GM12892 (cell line): ENCODE measurements at regions not wholly inside any gene's neighbourhood (a gene's known extent, or its start where the extent isn't known, plus 50 kb on each side); places are given as distances from the start of the nearest gene placed in this dataset.

Experiments used
- POLR2A ChIP-seq: IDR thresholded peaks from 2 replicates; pipeline ENCODE4 v1.6.1; 2011; ENCODE audit warnings: low read depth, low read length, control low read depth
- TAF1 ChIP-seq: IDR thresholded peaks from 2 replicates; pipeline ENCODE4 v1.6.1; 2011; ENCODE audit warnings: low read depth, mild to moderate bottlenecking, control low read depth, low read length, borderline replicate concordance

DNA sequence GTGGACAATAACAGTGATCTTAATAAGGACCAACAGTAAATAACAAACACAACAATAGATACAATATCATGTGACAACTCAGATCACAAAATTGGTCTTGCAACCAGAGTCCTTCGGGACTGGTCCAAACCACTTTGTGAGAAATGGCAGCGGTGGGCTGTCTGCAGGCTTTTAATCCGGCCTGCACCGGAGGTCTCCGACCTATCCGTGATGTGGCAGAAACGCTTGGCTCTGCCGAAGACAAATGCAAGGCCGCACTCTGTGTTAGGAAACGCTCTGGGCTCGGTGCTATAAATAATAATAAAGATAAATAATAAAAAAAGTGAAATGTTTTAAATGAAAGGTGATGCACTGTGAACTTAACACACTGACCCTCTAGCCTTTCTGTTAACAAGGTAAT is 810.6 kb upstream of the NR2F2 start:
- TF ChIP-seq POLR2A (no peak), TAF1 (no peak)
